Pancreas (tissue), 10 donors: ENCODE measurements at regions not wholly inside any gene's neighbourhood (a gene's known extent, or its start where the extent isn't known, plus 50 kb on each side); places are given as distances from the start of the nearest gene placed in this dataset.

Experiments
- ATAC-seq, 4 donors: fragments of 200-7000 bp; cut with Tn5 transposase; one replicate each; pipeline versions ENCODE4 v1.8.0 to v1.9.1; 2020; ENCODE audit warnings: mild to moderate bottlenecking in 4 of 4, moderate library complexity in 4 of 4
- DNase-seq, 6 donors: peaks; one replicate each; pipeline ENCODE4 v3.0.0-alpha.2; 2020
- FAIRE-seq: peaks from 2 replicates; lab custom pipeline; 2012; peaks lifted over from hg19 to GRCh38; lab: Jason Lieb, UNC
- H3K27ac ChIP-seq, 4 donors: fragments of 200-600 bp; sonication (generic); 1 replicate in 3 of 4; 2 replicates in 1 of 4; pipeline versions ENCODE4 v1.5.0 to v1.8.0; 2020
- H3K27me3 ChIP-seq, 4 donors: fragments of 200-600 bp; one replicate each; pipeline ENCODE4 v1.8.0; 2021
- H3K36me3 ChIP-seq, 3 donors: fragments of 200-600 bp; sonication (generic) in 1 of 3; one replicate each; pipeline versions ENCODE4 v1.5.0 to v1.8.0; 2020 to 2021
- H3K4me1 ChIP-seq, 3 donors: fragments of 200-600 bp; one replicate each; pipeline ENCODE4 v1.8.0; 2021
- H3K4me3 ChIP-seq, 4 donors: fragments of 200-600 bp; sonication (generic) in 2 of 4; one replicate each; pipeline versions ENCODE4 v1.5.0 to v1.8.0; 2020 to 2021
- H3K9me3 ChIP-seq, 4 donors: fragments of 200-600 bp; one replicate each; pipeline ENCODE4 v1.8.0; 2021
- CTCF ChIP-seq, 4 donors: fragments of 200-600 bp; sonication (generic) in 3 of 4; IDR thresholded peaks; one replicate each; pipeline versions ENCODE4 v1.5.0 to v1.8.0; 2021; ENCODE audit warnings: antibody characterized with exemption in 4 of 4
- WGBS, 2 donors: extraction: QIAGEN DNeasy Blood & Tissue Kit; methylation state at CpG; one replicate each; pipeline ENCODE4 v1.1.7; 2013; 5-methylcytosine and 5-hydroxymethylcytosine counted together
- intact Hi-C, 3 donors: fragments of 100-400 bp; cut with DNase I; formaldehyde crosslinking; loops; one replicate each; pipeline versions ENCODE4 v1.11.1 to v1.14.2; 2022
- donor health status: healthy with polysubstance abuse.
- donor health status: DM: no; HTN: no; CAD: no; lungs with moderate emphysema.
- donor health status: DM: no; HTN: no; CAD: no.
- donor health status: control.
- donor health status: control.
- donor health status: Bipolar disorder and iron deficiency.
- donor health status: DM: yes; HTN: yes; CAD: no.
- donor health status: DM: no; HTN: no; CAD: no.
- donor health status: DM: no; HTN: no; CAD: no.
- donor health status: DM: yes; HTN: yes; CAD: no.

- intact Hi-C loops = no loop called here
- TF ChIP-seq CTCF (IDR thresholded peaks at IDR 0.05) = no peak
- no peak for FAIRE-seq
Observed at GRCh38 chr4:32196950-32197688, 1477.0 kb downstream of the PCDH7 start.

GRCh38 chr4:32199639-32200038 lies 1479.5 kb downstream of the PCDH7 start:
- DNase-seq = no peak
- intact Hi-C loops = no loop called here
- no peaks in the 10 kb centered on the region for H3K36me3 ChIP-seq
- no peak for FAIRE-seq
- TF ChIP-seq CTCF (IDR thresholded peaks at IDR 0.05) = no peak
- ATAC-seq = no peak
- no peaks in the 10 kb centered on the region for H3K9me3 ChIP-seq
- no peaks in the 10 kb centered on the region for H3K4me1 ChIP-seq
- no peaks in the 10 kb centered on the region for H3K27me3 ChIP-seq
- no peak overlapping the region for H3K27ac ChIP-seq
- H3K4me3 ChIP-seq = no peak overlapping the region
- 70 to 75% methylated on average over 8 of the region's 8 CpGs for WGBS, 2 donors

More at GRCh38 chr4:32196950-32197688, 1477.0 kb downstream of the PCDH7 start:
- WGBS, 2 donors = 48 to 50% methylated on average over 10 of the region's 10 CpGs
- no peak for ATAC-seq
- H3K27ac ChIP-seq = no peak overlapping the region
- no peak overlapping the region for H3K4me3 ChIP-seq
- H3K9me3 ChIP-seq = no peaks in the 10 kb centered on the region
- H3K36me3 ChIP-seq = no peaks in the 10 kb centered on the region
- H3K27me3 ChIP-seq = no peaks in the 10 kb centered on the region
- H3K4me1 ChIP-seq = no peaks in the 10 kb centered on the region
- no peak for DNase-seq

- no peak for TF ChIP-seq CTCF (IDR thresholded peaks at IDR 0.05)
- Histone ChIP-seq H3K4me1 (no peaks in the 10 kb centered on the region), H3K27me3 (no peaks in the 10 kb centered on the region), H3K27ac (no peak overlapping the region), H3K9me3 (no peaks in the 10 kb centered on the region), H3K4me3 (no peak overlapping the region), H3K36me3 (no peaks in the 10 kb centered on the region)
- ATAC-seq = no peak
- no peak for DNase-seq
- intact Hi-C loops = no loop called here
- no peak for FAIRE-seq
Observed at GRCh38 chr4:32203340-32203739, 1483.2 kb downstream of the PCDH7 start.

- no peaks in the 10 kb centered on the region for H3K9me3 ChIP-seq
- H3K27ac ChIP-seq = no peak overlapping the region
- no peak for TF ChIP-seq CTCF (IDR thresholded peaks at IDR 0.05)
- H3K36me3 ChIP-seq = no peaks in the 10 kb centered on the region
- FAIRE-seq (no peak), ATAC-seq (no peak), DNase-seq (no peak)
- no peaks in the 10 kb centered on the region for H3K27me3 ChIP-seq
- 50 to 53% methylated on average over 3 of the region's 3 CpGs for WGBS, 2 donors
- H3K4me1 ChIP-seq = no peaks in the 10 kb centered on the region
- intact Hi-C loops = no loop called here
- no peak overlapping the region for H3K4me3 ChIP-seq
Observed at GRCh38 chr4:32206756-32207155, 1486.6 kb downstream of the PCDH7 start.

GRCh38 chr4:32207456-32207855 lies 1487.3 kb downstream of the PCDH7 start:
- no peak for TF ChIP-seq CTCF (IDR thresholded peaks at IDR 0.05)
- no peak for FAIRE-seq
- no peaks in the 10 kb centered on the region for H3K36me3 ChIP-seq
- H3K9me3 ChIP-seq = no peaks in the 10 kb centered on the region
- H3K4me1 ChIP-seq = no peaks in the 10 kb centered on the region
- H3K4me3 ChIP-seq = no peak overlapping the region
- no peak for ATAC-seq
- DNase-seq = no peak
- no peaks in the 10 kb centered on the region for H3K27me3 ChIP-seq
- no peak overlapping the region for H3K27ac ChIP-seq
- intact Hi-C loops = no loop called here
